ENCODE measurements at regions not wholly inside any gene's neighbourhood (a gene's known extent, or its start where the extent isn't known, plus 50 kb on each side); places are given as distances from the start of the nearest gene placed in this dataset.

GRCh38 chr14:35921745-35922144 lies 95.6 kb downstream of the BRMS1L start:
- Histone ChIP-seq H3K4me3 (no peak overlapping the region), H3K27me3 (no peaks in the 10 kb centered on the region), H4K20me1 (ENCODE audit: low read depth) (no peaks in the 10 kb centered on the region), H3K4me2 (no peak overlapping the region), H3K36me3 (no peaks in the 10 kb centered on the region), H3K4me1 (peaks cover 24% of the 10 kb centered on the region), H3K79me2 (ENCODE audit: low read depth) (no peaks in the 10 kb centered on the region), H2AFZ (replicated peaks) (peak overlapping the region; percentile 40), H3K9me3 (ENCODE audit: low read depth) (no peaks in the 10 kb centered on the region), H3F3A (ENCODE audit: low read depth) (no peaks in the 10 kb centered on the region), H3K9ac (no peak overlapping the region), H3K27ac (no peak overlapping the region)
- Mint-ChIP-seq H3K36me3 (no peaks in the 10 kb centered on the region), H3K27ac (no peak overlapping the region), H3K9me3 (peaks cover 4% of the 10 kb centered on the region), H3K4me1 (peaks cover 6% of the 10 kb centered on the region), H3K4me3 (no peak overlapping the region), H3K27me3 (ENCODE audit: insufficient read depth, low read depth) (no peaks in the 10 kb centered on the region)
- DNase-seq (ENCODE audit: low spot score): no peak
- no peak for TF ChIP-seq EZH2phosphoT487 (IDR thresholded peaks at IDR 0.05)
- TF ChIP-seq, protein P1, sequence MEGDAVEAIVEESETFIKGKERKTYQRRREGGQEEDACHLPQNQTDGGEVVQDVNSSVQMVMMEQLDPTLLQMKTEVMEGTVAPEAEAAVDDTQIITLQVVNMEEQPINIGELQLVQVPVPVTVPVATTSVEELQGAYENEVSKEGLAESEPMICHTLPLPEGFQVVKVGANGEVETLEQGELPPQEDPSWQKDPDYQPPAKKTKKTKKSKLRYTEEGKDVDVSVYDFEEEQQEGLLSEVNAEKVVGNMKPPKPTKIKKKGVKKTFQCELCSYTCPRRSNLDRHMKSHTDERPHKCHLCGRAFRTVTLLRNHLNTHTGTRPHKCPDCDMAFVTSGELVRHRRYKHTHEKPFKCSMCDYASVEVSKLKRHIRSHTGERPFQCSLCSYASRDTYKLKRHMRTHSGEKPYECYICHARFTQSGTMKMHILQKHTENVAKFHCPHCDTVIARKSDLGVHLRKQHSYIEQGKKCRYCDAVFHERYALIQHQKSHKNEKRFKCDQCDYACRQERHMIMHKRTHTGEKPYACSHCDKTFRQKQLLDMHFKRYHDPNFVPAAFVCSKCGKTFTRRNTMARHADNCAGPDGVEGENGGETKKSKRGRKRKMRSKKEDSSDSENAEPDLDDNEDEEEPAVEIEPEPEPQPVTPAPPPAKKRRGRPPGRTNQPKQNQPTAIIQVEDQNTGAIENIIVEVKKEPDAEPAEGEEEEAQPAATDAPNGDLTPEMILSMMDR (IDR thresholded peaks at IDR 0.05): no peak
- no peak for TF ChIP-seq EZH2 (IDR thresholded peaks at IDR 0.05)
